ENCODE measurements at regions not wholly inside any gene's neighbourhood (a gene's known extent, or its start where the extent isn't known, plus 50 kb on each side); places are given as distances from the start of the nearest gene placed in this dataset.

DNA sequence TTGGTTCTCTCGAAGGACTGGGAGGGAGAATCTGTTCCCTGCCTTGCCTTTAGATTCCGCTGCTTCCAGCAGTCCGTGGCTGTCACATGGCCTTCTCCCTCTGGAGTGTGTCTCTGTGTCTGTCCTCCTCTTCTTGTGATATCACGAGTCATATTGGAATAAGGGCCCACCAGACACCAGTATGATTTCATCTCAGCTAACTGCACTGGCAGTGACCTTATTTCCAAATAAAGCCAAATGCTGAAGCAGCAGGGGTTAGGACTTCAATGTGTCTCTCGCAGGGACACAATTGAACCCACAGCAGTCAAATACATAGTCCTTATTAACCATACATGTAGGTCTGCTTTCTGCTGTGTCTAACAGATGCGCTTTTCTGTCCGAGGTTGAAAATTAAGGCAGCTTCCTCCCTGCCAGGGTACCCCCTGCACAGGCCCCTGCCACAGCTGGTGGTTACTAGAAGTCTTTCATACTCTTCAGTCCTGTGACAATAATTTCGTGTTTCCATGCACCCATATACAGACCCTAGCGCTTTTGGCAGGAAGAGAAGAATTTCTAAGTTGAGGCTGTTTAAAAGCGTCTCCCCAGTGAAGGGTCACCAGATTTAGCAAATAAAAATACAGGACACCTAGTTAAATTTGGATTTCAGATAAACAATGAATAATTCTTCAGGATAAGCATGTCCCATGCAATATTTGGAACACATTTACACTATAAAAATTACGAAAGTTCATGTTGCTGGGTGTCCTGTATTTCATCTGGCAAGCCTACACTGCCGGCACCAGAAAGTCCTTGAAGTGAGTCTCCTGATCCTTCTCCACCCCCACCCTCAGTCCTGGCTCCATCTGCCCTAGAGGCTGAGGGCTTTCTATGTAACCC is 182.1 kb downstream of the ETS2 start:
- Histone ChIP-seq H3K27me3 (ENCODE audit: control insufficient read depth in 3 of 3, insufficient read depth in 3 of 3, low read length in 2 of 3) (no peaks in the 10 kb centered on the region), H3K4me1 (ENCODE audit: control insufficient read depth in 5 of 5, insufficient read depth in 5 of 5, low read length in 5 of 5) (peaks cover 32 to 83% (median 65%) of the 10 kb centered on the region in 5 donors), H3K9me3 (ENCODE audit: control insufficient read depth in 4 of 4, insufficient read depth in 3 of 4, low read length in 3 of 4) (no peaks in the 10 kb centered on the region), H3K4me3 (no peak overlapping the region), H3K27ac (ENCODE audit: low read depth in 1 of 2, low read length in 1 of 2) (peak overlapping the region in 1 of 2 donors; percentile 13), H3K9ac (ENCODE audit: insufficient read depth in 1 of 2, low read length in 2 of 2) (no peak overlapping the region), H3K36me3 (ENCODE audit: control insufficient read depth in 4 of 4, insufficient read depth in 4 of 4, low read length in 4 of 4) (no peaks in the 10 kb centered on the region)
- WGBS, 2 donors = 56 to 69% methylated on average over 12 of the region's 12 CpGs
- ATAC-seq (ENCODE audit: insufficient read depth, low FRiP score) (no peak), DNase-seq (peak; percentile 82 to 93 (median 90))
- TF ChIP-seq CTCF (IDR thresholded peaks at IDR 0.05; ENCODE audit: control extremely low read depth, extremely low read depth) = no peak

- DNase-seq (no peak), ATAC-seq (ENCODE audit: insufficient read depth, low FRiP score) (no peak)
- H3K9ac ChIP-seq (ENCODE audit: insufficient read depth in 1 of 2, low read length in 2 of 2) = no peak overlapping the region
- peak overlapping the region in 1 of 2 donors; percentile 13 for H3K27ac ChIP-seq (ENCODE audit: low read depth in 1 of 2, low read length in 1 of 2)
- no peaks in the 10 kb centered on the region for H3K36me3 ChIP-seq (ENCODE audit: control insufficient read depth in 4 of 4, insufficient read depth in 4 of 4, low read length in 4 of 4)
- peaks cover 29 to 74% (median 57%) of the 10 kb centered on the region in 5 donors for H3K4me1 ChIP-seq (ENCODE audit: control insufficient read depth in 5 of 5, insufficient read depth in 5 of 5, low read length in 5 of 5)
- TF ChIP-seq CTCF (IDR thresholded peaks at IDR 0.05; ENCODE audit: control extremely low read depth, extremely low read depth) = no peak
- no peaks in the 10 kb centered on the region for H3K9me3 ChIP-seq (ENCODE audit: control insufficient read depth in 4 of 4, insufficient read depth in 3 of 4, low read length in 3 of 4)
- H3K4me3 ChIP-seq = no peak overlapping the region
- 73 to 76% methylated on average over 13 of the region's 13 CpGs for WGBS, 2 donors
- H3K27me3 ChIP-seq (ENCODE audit: control insufficient read depth in 3 of 3, insufficient read depth in 3 of 3, low read length in 2 of 3) = no peaks in the 10 kb centered on the region
These were observed 181.3 kb downstream of the ETS2 start for GRCh38 chr21:38986806-38987632.

DNA sequence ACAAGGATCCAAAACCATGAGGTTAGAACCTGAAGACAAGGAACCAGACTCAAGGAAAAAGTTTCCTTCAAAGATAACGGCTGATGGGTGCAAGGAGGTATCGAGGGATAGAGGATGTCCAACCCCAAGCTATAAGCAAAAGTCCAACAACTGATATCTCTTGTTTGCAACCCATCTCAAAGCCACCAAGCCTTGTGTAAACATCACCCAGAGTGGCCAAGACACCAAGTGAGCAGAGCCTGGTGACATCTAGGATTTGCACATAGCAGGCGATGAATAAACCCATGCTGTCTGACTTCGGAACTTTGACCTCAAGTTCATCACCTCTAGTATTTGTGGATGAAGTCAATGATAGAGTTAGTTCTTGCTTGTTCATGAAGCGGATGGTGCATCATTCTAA is 180.7 kb downstream of the ETS2 start:
- H3K27ac ChIP-seq (ENCODE audit: low read depth in 1 of 2, low read length in 1 of 2) = no peak overlapping the region
- H3K27me3 ChIP-seq (ENCODE audit: control insufficient read depth in 3 of 3, insufficient read depth in 3 of 3, low read length in 2 of 3) = no peaks in the 10 kb centered on the region
- H3K9ac ChIP-seq (ENCODE audit: insufficient read depth in 1 of 2, low read length in 2 of 2) = no peak overlapping the region
- TF ChIP-seq CTCF (IDR thresholded peaks at IDR 0.05; ENCODE audit: control extremely low read depth, extremely low read depth) = no peak
- WGBS, 2 donors = 96 to 97% methylated on average over 5 of the region's 5 CpGs
- no peak overlapping the region for H3K4me3 ChIP-seq
- no peaks in the 10 kb centered on the region for H3K36me3 ChIP-seq (ENCODE audit: control insufficient read depth in 4 of 4, insufficient read depth in 4 of 4, low read length in 4 of 4)
- no peak for DNase-seq
- ATAC-seq (ENCODE audit: insufficient read depth, low FRiP score) = no peak
- H3K4me1 ChIP-seq (ENCODE audit: control insufficient read depth in 5 of 5, insufficient read depth in 5 of 5, low read length in 5 of 5) = peaks cover 26 to 68% (median 57%) of the 10 kb centered on the region in 5 donors
- no peaks in the 10 kb centered on the region for H3K9me3 ChIP-seq (ENCODE audit: control insufficient read depth in 4 of 4, insufficient read depth in 3 of 4, low read length in 3 of 4)

Data from lung (tissue), 11 donors.